ENCODE measurements at regions not wholly inside any gene's neighbourhood (a gene's known extent, or its start where the extent isn't known, plus 50 kb on each side); places are given as distances from the start of the nearest gene placed in this dataset.

GRCh38 chr16:73817526-73818324 lies 478.9 kb upstream of the PSMD7 start:
- DNase-seq (no peak), ATAC-seq (no peak)

DNA sequence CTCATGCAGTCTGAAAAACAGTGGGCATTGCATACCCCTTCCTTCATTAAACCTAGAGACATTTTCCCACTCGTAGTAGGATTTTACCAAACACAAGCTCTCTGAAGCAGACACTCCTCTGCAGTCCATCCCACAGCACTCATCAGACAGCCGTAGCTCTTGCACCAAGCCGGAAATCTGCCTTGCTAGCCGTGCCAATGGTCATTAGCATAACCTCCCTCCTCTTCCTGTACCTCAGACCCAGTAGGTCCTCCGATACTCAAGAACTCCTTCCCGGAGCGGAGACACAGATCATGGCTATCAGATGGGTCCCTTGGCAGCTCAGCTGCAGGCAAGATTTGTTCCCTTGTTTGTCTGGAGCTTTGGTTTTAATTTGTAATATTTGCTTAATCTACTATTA lies 483.1 kb upstream of the PSMD7 start:
- no peak for ATAC-seq
- DNase-seq: no peak

GRCh38 chr16:73804456-73804855 lies 492.2 kb upstream of the PSMD7 start:
- DNase-seq (no peak), ATAC-seq (no peak)

DNA sequence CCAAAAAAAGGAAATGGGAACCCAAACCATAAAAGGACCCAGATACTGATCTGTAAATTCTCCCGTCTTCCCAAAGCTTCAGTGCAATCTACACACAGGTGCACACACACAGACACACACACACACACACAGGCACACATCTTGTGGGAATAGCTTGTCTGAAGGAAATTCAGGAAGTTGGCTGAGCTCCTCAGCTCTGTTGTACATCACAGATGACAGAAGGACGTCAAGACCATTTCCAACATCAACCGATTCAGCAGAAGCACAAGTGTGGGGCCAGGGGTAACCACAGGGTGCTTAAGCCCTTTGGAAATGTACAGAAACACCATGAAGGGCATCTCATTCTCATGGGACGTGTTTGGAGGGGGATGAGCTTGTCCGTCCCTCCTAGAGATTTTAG lies 498.1 kb upstream of the PSMD7 start:
- DNase-seq (no peak), ATAC-seq (no peak)

GRCh38 chr16:73797115-73797514 lies 499.5 kb upstream of the PSMD7 start:
- DNase-seq (no peak), ATAC-seq (no peak)

GRCh38 chr16:73796241-73796640 lies 500.4 kb upstream of the PSMD7 start:
- no peak for ATAC-seq
- no peak for DNase-seq

- DNase-seq: no peak
- no peak for ATAC-seq
Measured at GRCh38 chr16:73794994-73795393, 501.6 kb upstream of the PSMD7 start.

DNA sequence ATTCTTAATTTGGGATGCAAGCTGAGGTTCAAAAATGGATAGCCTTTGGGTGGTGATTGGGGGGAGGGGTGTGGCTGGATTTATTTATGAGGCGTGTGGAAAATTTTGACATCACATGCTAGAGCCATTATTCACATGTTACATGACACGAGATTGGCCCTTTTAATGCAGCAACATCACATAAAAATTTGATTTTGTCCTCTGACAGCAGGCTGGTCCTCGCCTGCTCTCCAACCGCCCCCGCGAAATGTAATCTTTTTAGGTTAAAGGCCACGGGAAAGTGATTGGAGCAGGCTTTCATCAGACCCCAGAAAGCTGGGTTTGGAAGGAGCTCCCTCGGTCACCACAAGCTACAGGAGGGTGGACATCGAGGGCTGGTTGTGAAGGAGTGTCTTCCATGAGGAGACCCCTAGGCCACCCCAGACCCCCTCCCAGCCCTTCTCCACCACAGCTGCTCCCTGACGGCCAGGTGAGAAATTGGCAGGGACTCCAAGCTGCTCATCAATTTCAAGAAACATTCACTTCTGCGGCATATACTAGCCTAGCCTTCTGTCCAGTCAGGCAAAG lies 502.7 kb upstream of the PSMD7 start:
- no peak for ATAC-seq
- DNase-seq: no peak

DNA sequence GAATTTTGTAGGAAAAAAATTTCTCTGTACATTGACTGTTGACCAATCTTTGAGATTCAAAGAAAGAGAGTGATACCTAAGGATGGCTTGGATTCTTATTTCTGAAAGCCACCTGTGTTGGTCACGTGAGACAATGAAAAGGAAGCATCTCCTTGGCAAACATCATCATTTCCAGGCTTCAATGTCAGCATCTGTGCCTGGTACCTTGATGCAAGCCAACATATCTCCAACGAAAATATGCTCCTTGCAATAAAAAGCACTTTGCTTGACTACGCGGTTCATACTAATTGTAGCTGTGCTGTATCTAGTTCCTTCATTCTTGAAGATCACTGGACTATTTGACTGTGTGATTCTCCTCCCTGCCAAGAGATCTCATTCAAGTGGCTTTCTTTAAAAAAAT lies 503.4 kb upstream of the PSMD7 start:
- no peak for ATAC-seq
- DNase-seq: no peak

DNA sequence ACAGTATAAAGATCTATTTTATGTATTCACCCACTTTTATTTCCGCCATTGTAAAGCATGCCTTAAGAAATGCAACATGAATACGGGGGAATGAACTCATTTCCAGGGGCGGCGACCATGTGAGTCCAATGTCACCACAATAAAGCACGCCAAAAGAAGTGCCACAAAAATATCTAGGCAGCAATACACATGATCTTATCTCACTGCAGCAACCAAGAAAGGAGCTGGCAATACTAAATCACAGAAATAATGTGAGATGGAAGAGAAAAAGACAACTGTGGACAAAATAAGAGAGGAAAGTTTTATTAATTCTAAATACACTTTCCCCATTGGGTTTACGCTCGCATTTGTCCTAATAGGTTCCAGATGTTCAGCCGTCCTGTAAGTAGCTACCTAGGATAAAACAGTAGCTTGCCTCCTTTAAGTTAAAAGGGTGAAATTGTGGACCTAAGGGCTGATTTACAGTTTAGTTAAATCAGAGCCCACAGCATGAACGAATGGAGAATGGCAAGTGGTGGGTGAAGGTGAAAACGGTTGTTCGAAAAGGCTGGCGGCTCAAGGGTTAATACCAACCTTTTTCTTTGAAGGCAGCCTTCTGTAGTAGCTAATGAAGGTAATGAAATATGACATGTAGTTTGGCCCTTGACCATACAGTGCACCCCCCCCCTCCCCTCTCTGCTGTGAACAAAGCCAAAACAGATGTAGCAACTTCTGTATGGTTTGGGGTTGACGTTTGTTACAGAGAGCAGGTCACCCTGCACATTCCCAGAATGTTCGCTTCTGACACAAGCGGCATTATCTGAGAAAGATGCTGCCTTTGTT lies 504.2 kb upstream of the PSMD7 start:
- DNase-seq: no peak
- no peak for ATAC-seq

- ATAC-seq: no peak
Measured at GRCh38 chr16:73781297-73781696, 515.3 kb upstream of the PSMD7 start.

DNA sequence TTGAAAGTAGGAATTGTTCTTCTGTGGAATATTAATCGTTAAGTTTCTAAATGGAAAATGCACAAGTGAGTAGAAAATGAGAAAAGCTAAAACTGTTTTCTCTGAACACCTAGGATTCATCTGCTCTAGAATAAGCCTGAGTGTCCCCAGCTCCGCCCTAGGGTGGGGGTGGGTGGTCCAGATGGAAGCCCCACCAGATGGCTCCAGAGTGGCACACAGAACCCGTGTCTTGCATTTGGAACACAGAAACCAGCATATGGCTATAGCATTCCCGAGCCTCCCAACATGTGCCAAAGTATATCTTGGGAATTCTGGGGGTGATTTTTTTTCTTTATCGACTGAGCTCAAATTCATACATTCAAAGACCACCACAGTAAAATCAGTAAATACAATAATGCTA lies 517.7 kb upstream of the PSMD7 start:
- DNase-seq: no peak

More at GRCh38 chr16:73781297-73781696, 515.3 kb upstream of the PSMD7 start:
- DNase-seq: no peak

GRCh38 chr16:73775841-73776388 lies 520.7 kb upstream of the PSMD7 start:
- ATAC-seq: no peak

More for the DNA sequence above, 517.7 kb upstream of the PSMD7 start:
- no peak for ATAC-seq

DNA sequence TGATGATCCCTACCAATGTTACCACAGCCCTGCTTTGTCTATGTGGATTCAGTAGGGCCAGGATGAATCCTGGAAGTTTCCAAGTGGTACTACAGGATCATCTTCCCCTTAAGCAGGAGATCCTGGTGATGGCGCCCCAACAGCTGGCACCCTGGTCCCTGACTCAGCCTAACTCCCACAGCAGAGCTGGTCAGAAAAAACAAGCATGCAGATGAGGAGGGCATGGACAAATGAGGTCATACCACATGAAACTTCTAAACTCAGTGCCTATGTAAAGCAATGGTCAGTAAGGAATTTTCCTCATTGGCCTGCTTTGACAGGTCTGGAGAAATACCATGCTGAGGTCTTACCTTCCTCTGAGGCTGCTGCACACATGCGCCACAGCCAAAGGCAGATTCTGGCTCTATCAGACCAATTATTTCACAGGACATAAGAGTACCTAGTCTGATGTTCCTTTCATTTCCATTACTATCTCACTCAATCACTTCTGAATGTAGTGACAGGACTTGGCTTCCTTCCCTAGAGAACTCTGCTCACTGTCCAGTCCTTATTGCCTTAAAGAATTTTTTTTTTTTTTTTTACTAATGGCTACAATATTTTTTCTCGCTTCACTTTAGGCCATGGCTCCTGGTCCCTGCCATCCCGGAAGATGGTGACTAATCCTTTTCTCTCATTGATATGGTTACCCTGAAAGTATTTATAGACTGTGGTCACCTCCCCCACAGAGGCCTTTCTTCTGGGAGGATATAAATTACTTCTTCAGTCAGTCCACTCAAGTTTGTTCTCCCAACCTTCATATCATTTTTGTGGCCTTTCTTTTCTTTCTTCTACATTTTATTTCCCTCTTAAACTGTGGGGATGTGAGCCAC lies 525.2 kb upstream of the PSMD7 start:
- no peak for ATAC-seq
- DNase-seq: no peak

More at GRCh38 chr16:73775841-73776388, 520.7 kb upstream of the PSMD7 start:
- DNase-seq: no peak

GRCh38 chr16:73768786-73769203 lies 527.8 kb upstream of the PSMD7 start:
- ATAC-seq: no peak
- DNase-seq: no peak

GRCh38 chr16:73764321-73764720 lies 532.3 kb upstream of the PSMD7 start:
- ATAC-seq (no peak), DNase-seq (no peak)

- ATAC-seq (no peak), DNase-seq (no peak)
Measured at GRCh38 chr16:73756289-73757178, 540.1 kb upstream of the PSMD7 start.

DNA sequence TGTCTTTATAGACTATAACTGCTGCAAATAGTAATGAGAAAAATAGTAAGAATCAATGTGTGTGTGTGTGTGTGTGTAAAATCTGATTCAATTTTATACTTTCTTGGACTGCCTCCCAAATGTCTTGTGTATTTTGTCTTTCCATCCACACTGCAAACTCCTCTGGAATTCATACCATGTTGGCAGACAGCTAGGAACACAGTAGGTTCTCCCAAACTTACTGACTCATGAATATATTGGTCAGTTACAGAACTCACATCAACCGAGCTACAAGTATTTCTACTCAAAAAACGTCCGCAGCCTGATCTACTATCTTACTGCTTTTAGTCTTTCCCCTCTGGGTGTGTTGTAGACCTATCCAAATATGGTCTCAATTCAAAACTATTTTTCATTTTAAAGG lies 542.7 kb upstream of the PSMD7 start:
- ATAC-seq (no peak), DNase-seq (no peak)

GRCh38 chr16:73750639-73751038 lies 546.0 kb upstream of the PSMD7 start:
- no peak for DNase-seq
- no peak for ATAC-seq

GRCh38 chr16:73747328-73747727 lies 549.3 kb upstream of the PSMD7 start:
- ATAC-seq (no peak), DNase-seq (no peak)

DNA sequence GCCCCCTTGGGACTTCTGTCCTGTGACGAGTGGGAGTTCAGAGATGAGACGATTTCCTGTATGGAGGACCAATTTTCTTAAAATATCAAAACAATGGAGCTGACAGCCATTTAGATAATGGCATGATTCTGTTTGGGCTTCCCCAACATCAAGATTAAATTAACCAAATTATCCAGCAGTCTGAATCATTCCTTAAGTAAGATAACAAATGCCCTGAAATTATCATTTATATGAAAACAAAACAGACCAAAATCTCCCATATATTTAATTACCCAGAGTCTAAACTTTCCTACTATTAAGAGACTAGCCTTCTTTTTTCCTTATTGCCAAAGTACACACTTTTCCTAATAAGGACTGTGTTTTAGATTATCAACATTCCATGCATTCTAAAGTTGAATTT lies 550.1 kb upstream of the PSMD7 start:
- ATAC-seq (no peak), DNase-seq (no peak)
